ENCODE measurements at regions not wholly inside any gene's neighbourhood (a gene's known extent, or its start where the extent isn't known, plus 50 kb on each side); places are given as distances from the start of the nearest gene placed in this dataset.

GRCh38 chr5:117102591-117102990 is 528.0 kb upstream of the SEMA6A start:
- H3K4me3 ChIP-seq (ENCODE audit: low read depth, low read length) = no peak overlapping the region
- no peak for TF ChIP-seq CTCF (IDR thresholded peaks at IDR 0.05; ENCODE audit: low read depth, low read length, missing control alignments)
- no peak for DNase-seq (ENCODE audit: low read depth)

- no peak overlapping the region for H3K4me3 ChIP-seq (ENCODE audit: low read depth, low read length)
- TF ChIP-seq CTCF (IDR thresholded peaks at IDR 0.05; ENCODE audit: low read depth, low read length, missing control alignments) = no peak
Measured at GRCh38 chr5:117100176-117100575, 525.6 kb upstream of the SEMA6A start.

GRCh38 chr5:117098094-117098493 is 523.5 kb upstream of the SEMA6A start:
- no peak for TF ChIP-seq CTCF (IDR thresholded peaks at IDR 0.05; ENCODE audit: low read depth, low read length, missing control alignments)
- no peak for DNase-seq (ENCODE audit: low read depth)
- H3K4me3 ChIP-seq (ENCODE audit: low read depth, low read length) = no peak overlapping the region

More at GRCh38 chr5:117100176-117100575, 525.6 kb upstream of the SEMA6A start:
- DNase-seq (ENCODE audit: low read depth) = no peak

- no peak for DNase-seq (ENCODE audit: low read depth)
- H3K4me3 ChIP-seq (ENCODE audit: low read depth, low read length) = no peak overlapping the region
- TF ChIP-seq CTCF (IDR thresholded peaks at IDR 0.05; ENCODE audit: low read depth, low read length, missing control alignments) = no peak
Measured at GRCh38 chr5:117095346-117096332, 521.0 kb upstream of the SEMA6A start.

GRCh38 chr5:117094114-117094815 is 519.6 kb upstream of the SEMA6A start:
- no peak overlapping the region for H3K4me3 ChIP-seq (ENCODE audit: low read depth, low read length)
- TF ChIP-seq CTCF (IDR thresholded peaks at IDR 0.05; ENCODE audit: low read depth, low read length, missing control alignments) = no peak
- DNase-seq (ENCODE audit: low read depth) = no peak

GRCh38 chr5:117093653-117094052 is 519.0 kb upstream of the SEMA6A start:
- DNase-seq (ENCODE audit: low read depth) = no peak
- H3K4me3 ChIP-seq (ENCODE audit: low read depth, low read length) = no peak overlapping the region
- TF ChIP-seq CTCF (IDR thresholded peaks at IDR 0.05; ENCODE audit: low read depth, low read length, missing control alignments) = no peak
